A549 (cell line): ENCODE measurements at regions not wholly inside any gene's neighbourhood (a gene's known extent, or its start where the extent isn't known, plus 50 kb on each side); places are given as distances from the start of the nearest gene placed in this dataset.

Experiments
- ATAC-seq, 2 experiments: fragments of 200-7000 bp in 1 of 2; fragments of >200 bp in 1 of 2; cut with Nextera tagmentation in 1 of 2; cut with Tn5 transposase in 1 of 2; 3 replicates each; pipeline versions ENCODE4 v1.8.0 to v1.9.1; 2018 to 2020; ENCODE audit warnings: mild to moderate bottlenecking in 1 of 2, moderate library complexity in 1 of 2
- CTCF ChIA-PET: fragments of 300-600 bp; sonication (Branson Sonifier 250); formaldehyde crosslinking; extraction: SDS; loops from one replicate; lab custom pipeline; 2021; ENCODE audit warnings: antibody characterized with exemption, inconsistent platforms; lab: Yijun Ruan, JAX
- POLR2A ChIA-PET: fragments of 350-600 bp; formaldehyde crosslinking; extraction: SDS; loops from one replicate; lab custom pipeline; 2021; ENCODE audit warnings: antibody characterized with exemption, inconsistent platforms; lab: Yijun Ruan, JAX
- DNase-seq, 2 experiments: peaks; one replicate each; pipeline versions ENCODE4 v3.0.0 to v3.0.0-alpha.2; 2011 to 2016; ENCODE audit warnings: low read depth in 1 of 2, low spot score in 1 of 2
- FAIRE-seq: peaks from 2 replicates; lab custom pipeline; 2011; peaks lifted over from hg19 to GRCh38; lab: Jason Lieb, UNC
- H3K27ac ChIP-seq, 2 experiments: fragments of >200 bp; sonication (Bioruptor Twin); formaldehyde crosslinking; 3 replicates each; pipeline ENCODE4 v1.5.1; 2016 to 2017
- H3K4me1 ChIP-seq: fragments of >200 bp; sonication (Bioruptor Twin); formaldehyde crosslinking; 3 replicates; pipeline ENCODE4 v1.6.1; 2016
- H3K4me2 ChIP-seq: fragments of >200 bp; sonication (Bioruptor Twin); formaldehyde crosslinking; 3 replicates; pipeline ENCODE4 v1.6.1; 2016
- H3K4me3 ChIP-seq: fragments of >200 bp; sonication (Bioruptor Twin); formaldehyde crosslinking; 3 replicates; pipeline ENCODE4 v1.5.1; 2016
- H3K9me3 ChIP-seq: fragments of >200 bp; sonication (Bioruptor Twin); formaldehyde crosslinking; 3 replicates; pipeline ENCODE4 v1.6.1; 2016
- BCL3 ChIP-seq: fragments of >200 bp; sonication (Bioruptor Twin); formaldehyde crosslinking; IDR thresholded peaks from 3 replicates; pipeline ENCODE4 v1.6.1; 2016
- CBX8 ChIP-seq: fragments of 200-600 bp; sonication (generic); IDR thresholded peaks from 2 replicates; pipeline ENCODE4 v1.6.1; 2016
- CHD4 ChIP-seq: fragments of 200-600 bp; sonication (generic); IDR thresholded peaks from 2 replicates; pipeline ENCODE4 v1.6.1; 2016; ENCODE audit warnings: antibody characterized with exemption, mild to moderate bottlenecking, borderline replicate concordance
- CTCF ChIP-seq: fragments of >200 bp; sonication (Bioruptor Twin); formaldehyde crosslinking; IDR thresholded peaks from 3 replicates; pipeline ENCODE4 v1.5.1; 2016
- E2F6 ChIP-seq: IDR thresholded peaks from 2 replicates; pipeline ENCODE4 v1.6.1; 2012; ENCODE audit warnings: low read depth, borderline replicate concordance
- EHF ChIP-seq: fragments of 250-450 bp; sonication (Bioruptor Pico); IDR thresholded peaks from 2 replicates; pipeline ENCODE4 v1.5.0; 2020; ENCODE audit warnings: mild to moderate bottlenecking
- EHMT2 ChIP-seq: fragments of 200-600 bp; sonication (generic); IDR thresholded peaks from 2 replicates; pipeline ENCODE4 v1.6.1; 2016; ENCODE audit warnings: antibody characterized with exemption, low read depth, mild to moderate bottlenecking, moderate library complexity
- EP300 ChIP-seq, 2 experiments: fragments of >200 bp; sonication (Bioruptor Twin); formaldehyde crosslinking; IDR thresholded peaks; 2 replicates in 1 of 2; 3 replicates in 1 of 2; pipeline ENCODE4 v1.6.1; 2016 to 2017
- FOSB ChIP-seq: fragments of 250-450 bp; sonication (Bioruptor Pico); IDR thresholded peaks from 2 replicates; pipeline ENCODE4 v1.5.0; 2020; ENCODE audit warnings: mild to moderate bottlenecking, moderate library complexity
- FOSL2 ChIP-seq, 2 experiments: fragments of 450-650 bp in 1 of 2; fragments of >200 bp in 1 of 2; sonication (Bioruptor Twin) in 1 of 2; formaldehyde crosslinking; IDR thresholded peaks; 2 replicates each; pipeline versions ENCODE4 v1.5.0 to v1.6.1; 2016 to 2020; ENCODE audit warnings: mild to moderate bottlenecking in 1 of 2, moderate library complexity in 1 of 2
- GATA3 ChIP-seq: IDR thresholded peaks from 2 replicates; pipeline ENCODE4 v1.6.1; 2012; ENCODE audit warnings: borderline replicate concordance
- HES2 ChIP-seq: fragments of >200 bp; sonication (Bioruptor Twin); formaldehyde crosslinking; IDR thresholded peaks from 2 replicates; pipeline ENCODE4 v1.6.1; 2016
- HOXA7 ChIP-seq: fragments of 250-450 bp; sonication (Bioruptor Pico); IDR thresholded peaks from 2 replicates; pipeline ENCODE4 v1.5.0; 2020; ENCODE audit warnings: mild to moderate bottlenecking, moderate library complexity
- HOXB13 ChIP-seq: fragments of 250-450 bp; sonication (Bioruptor Pico); IDR thresholded peaks from 2 replicates; pipeline ENCODE4 v1.5.0; 2020; ENCODE audit warnings: low read depth, mild to moderate bottlenecking, moderate library complexity
- HOXB5 ChIP-seq: fragments of 250-450 bp; sonication (Bioruptor Pico); IDR thresholded peaks from 2 replicates; pipeline ENCODE4 v1.5.0; 2020; ENCODE audit warnings: mild to moderate bottlenecking, moderate library complexity
- MAFK ChIP-seq: fragments of 450-650 bp; IDR thresholded peaks from 2 replicates; pipeline ENCODE4 v1.6.1; 2014; ENCODE audit not compliant: partially characterized antibody
- NFE2L2 ChIP-seq: fragments of 150-350 bp; conservative IDR thresholded peaks from 2 replicates; pipeline ENCODE4 v1.6.1; 2014; ENCODE audit warnings: low read length
- NPAS2 ChIP-seq: fragments of 250-450 bp; sonication (Bioruptor Pico); IDR thresholded peaks from 2 replicates; pipeline ENCODE4 v1.8.0; 2022; ENCODE audit warnings: mild to moderate bottlenecking, moderate library complexity, borderline replicate concordance
- PHF8 ChIP-seq: fragments of 200-600 bp; sonication (generic); IDR thresholded peaks from 2 replicates; pipeline ENCODE4 v1.6.1; 2016; ENCODE audit warnings: low read depth, mild to moderate bottlenecking, antibody characterized with exemption, moderate library complexity, borderline replicate concordance
- POLR2AphosphoS2 ChIP-seq: conservative IDR thresholded peaks from 2 replicates; pipeline ENCODE4 v1.6.1; 2012; ENCODE audit warnings: low read length, improper control_type of control experiment, inconsistent platforms
- RARB ChIP-seq: fragments of 250-450 bp; sonication (Bioruptor Pico); IDR thresholded peaks from 2 replicates; pipeline ENCODE4 v1.8.0; 2021; ENCODE audit warnings: mild to moderate bottlenecking, moderate library complexity
- RCOR1 ChIP-seq: fragments of 150-350 bp; IDR thresholded peaks from 2 replicates; pipeline ENCODE4 v1.6.1; 2014; ENCODE audit warnings: antibody characterized with exemption, low read length, low read depth
- RFX5 ChIP-seq: fragments of 450-650 bp; IDR thresholded peaks from 2 replicates; pipeline ENCODE4 v1.7.1; 2014; ENCODE audit warnings: antibody characterized with exemption, mild to moderate bottlenecking, moderate library complexity
- RNF2 ChIP-seq: fragments of 200-600 bp; sonication (generic); IDR thresholded peaks from 2 replicates; pipeline ENCODE4 v1.6.1; 2016; ENCODE audit warnings: low read depth, mild to moderate bottlenecking, antibody characterized with exemption, moderate library complexity, borderline replicate concordance
- SREBF2 ChIP-seq: fragments of 450-650 bp; IDR thresholded peaks from 2 replicates; pipeline ENCODE4 v1.6.1; 2014; ENCODE audit warnings: mild to moderate bottlenecking, moderate library complexity
- ZFP36 ChIP-seq: fragments of 450-650 bp; IDR thresholded peaks from 2 replicates; pipeline ENCODE4 v1.6.1; 2014; ENCODE audit warnings: borderline replicate concordance; ENCODE audit not compliant: partially characterized antibody
- ZNF302 ChIP-seq: fragments of 250-450 bp; sonication (Bioruptor Pico); IDR thresholded peaks from 2 replicates; pipeline ENCODE4 v1.9.0; 2021; ENCODE audit warnings: inconsistent platforms, mild to moderate bottlenecking, moderate library complexity
- WGBS: methylation state at CpG from one replicate; pipeline ENCODE4 v1.1.6; 2017; ENCODE audit errors: missing lambda C conversion rate; 5-methylcytosine and 5-hydroxymethylcytosine counted together

GRCh38 chr7:131045526-131045925 is 282.1 kb upstream of the MKLN1 start (continued):
- TF ChIP-seq E2F6, result no peak
- no peak for TF ChIP-seq POLR2AphosphoS2

GRCh38 chr7:131046246-131046645 is 281.4 kb upstream of the MKLN1 start:
- WGBS, result 100% methylated on average over 1 of the region's 1 CpG
- DNase-seq, result no peak
- no peak overlapping the region for H3K4me3 ChIP-seq
- TF ChIP-seq NFE2L2 (no peak), POLR2AphosphoS2 (no peak), EP300 (IDR thresholded peaks at IDR 0.05) (no peak), HES2 (no peak), HOXB13 (CRISPR knock-in tag) (no peak), HOXB5 (CRISPR knock-in tag) (no peak), CTCF (no peak), SREBF2 (no peak), EHMT2 (no peak), RARB (CRISPR knock-in tag) (no peak), PHF8 (no peak), ZNF302 (CRISPR knock-in tag) (no peak), MAFK (no peak)
- TF ChIP-seq, all 56 proteins: peak for 0
- H3K4me1 ChIP-seq, result peaks cover 19% of the 10 kb centered on the region; the same call in 2 of the 3 replicates
- ChIA-PET CTCF (interaction anchor here (0.9 to 1.6 kb wide), 4 partner anchors 39 to 150 kb away, joined by 3 to 8 read pairs (median 4); no protein-coding TSS in a partner anchor), POLR2A (interaction anchor here (0.6 to 0.7 kb wide), 3 partner anchors 9 to 258 kb away, joined by 3 to 5 read pairs (median 4); no protein-coding TSS in a partner anchor)
- H3K4me2 ChIP-seq, result no peak overlapping the region
- H3K27ac ChIP-seq, result no peak overlapping the region
- ATAC-seq (no peak), FAIRE-seq (no peak)
- H3K9me3 ChIP-seq, result peaks cover 5% of the 10 kb centered on the region; the same call in 2 of the 3 replicates

- FAIRE-seq, result no peak
- H3K27ac ChIP-seq, result no peak overlapping the region
- 73% methylated on average over 2 of the region's 2 CpGs for WGBS
- TF ChIP-seq GATA3 (no peak), FOSB (CRISPR knock-in tag) (no peak), FOSL2 (IDR thresholded peaks at IDR 0.05) (no peak), FOSL2 (CRISPR knock-in tag; IDR thresholded peaks at IDR 0.05) (no peak), CTCF (no peak), EHF (CRISPR knock-in tag) (no peak), HOXB5 (CRISPR knock-in tag) (no peak), BCL3 (no peak), RCOR1 (no peak), RFX5 (no peak), HOXA7 (no peak), NPAS2 (CRISPR knock-in tag) (no peak), ZFP36 (no peak), RNF2 (no peak), PHF8 (no peak), CHD4 (no peak), EHMT2 (no peak), ZNF302 (CRISPR knock-in tag) (no peak), CBX8 (no peak)
- H3K4me2 ChIP-seq, result no peak overlapping the region
- POLR2A ChIA-PET, result no interaction called here
- peaks cover 5% of the 10 kb centered on the region; the same call in 2 of the 3 replicates for H3K9me3 ChIP-seq
- DNase-seq, result no peak
- no peak overlapping the region for H3K4me3 ChIP-seq
- CTCF ChIA-PET, result interaction anchor here (2.2 kb wide), 1 partner anchor 9 kb away, joined by 6 read pairs; no protein-coding TSS in a partner anchor
- no peak for ATAC-seq
- peaks cover 11% of the 10 kb centered on the region; the same call in 2 of the 3 replicates for H3K4me1 ChIP-seq
Observed at GRCh38 chr7:131047651-131048304, 279.9 kb upstream of the MKLN1 start.
